ENCODE measurements at regions not wholly inside any gene's neighbourhood (a gene's known extent, or its start where the extent isn't known, plus 50 kb on each side); places are given as distances from the start of the nearest gene placed in this dataset.

DNA sequence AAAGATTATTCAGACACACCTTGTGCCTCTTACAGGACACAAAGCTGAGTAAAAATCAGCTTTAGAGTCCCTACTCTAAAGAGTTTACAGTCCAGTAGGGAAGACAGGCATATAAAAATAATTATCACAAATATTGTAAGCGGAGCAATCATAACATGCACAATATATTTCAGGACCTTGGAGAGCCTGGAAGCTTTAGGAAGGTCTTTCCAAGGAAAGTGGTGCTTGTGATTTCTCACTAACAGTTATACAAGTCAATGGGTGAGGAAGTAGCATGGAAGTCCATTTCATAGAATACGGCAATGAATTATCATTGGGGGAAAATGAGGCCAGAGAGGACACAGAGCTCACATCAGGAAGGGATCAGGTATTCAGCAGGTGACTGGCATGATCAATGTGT lies 268.3 kb downstream of the C12orf50 start:
- TF ChIP-seq CTCF (IDR thresholded peaks at IDR 0.05) = no peak
- no peak overlapping the region for H3K4me3 ChIP-seq
- no peak for DNase-seq (ENCODE audit: low spot score)
- no peak overlapping the region for H3K27ac ChIP-seq

DNA sequence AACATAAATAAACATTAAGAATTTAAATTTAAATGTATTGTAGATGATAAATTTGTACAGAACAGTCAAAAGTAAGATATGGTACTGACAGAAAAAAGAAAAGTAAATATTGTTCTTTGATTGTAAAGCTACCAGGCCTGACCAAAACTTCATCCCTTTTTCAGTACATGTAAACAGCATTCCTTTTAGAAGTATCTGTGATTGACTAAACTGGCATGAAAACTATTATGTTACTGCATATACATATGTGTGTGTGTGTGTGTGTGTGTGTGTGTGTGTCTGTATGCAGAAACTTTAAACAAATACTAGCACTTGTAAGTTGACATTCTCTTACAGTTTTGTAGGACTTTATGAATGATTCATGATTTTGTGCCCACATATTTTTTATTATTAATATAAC lies 270.9 kb downstream of the C12orf50 start:
- DNase-seq (ENCODE audit: low spot score) = no peak
- no peak for TF ChIP-seq CTCF (IDR thresholded peaks at IDR 0.05)
- no peak overlapping the region for H3K27ac ChIP-seq
- H3K4me3 ChIP-seq = no peak overlapping the region

DNA sequence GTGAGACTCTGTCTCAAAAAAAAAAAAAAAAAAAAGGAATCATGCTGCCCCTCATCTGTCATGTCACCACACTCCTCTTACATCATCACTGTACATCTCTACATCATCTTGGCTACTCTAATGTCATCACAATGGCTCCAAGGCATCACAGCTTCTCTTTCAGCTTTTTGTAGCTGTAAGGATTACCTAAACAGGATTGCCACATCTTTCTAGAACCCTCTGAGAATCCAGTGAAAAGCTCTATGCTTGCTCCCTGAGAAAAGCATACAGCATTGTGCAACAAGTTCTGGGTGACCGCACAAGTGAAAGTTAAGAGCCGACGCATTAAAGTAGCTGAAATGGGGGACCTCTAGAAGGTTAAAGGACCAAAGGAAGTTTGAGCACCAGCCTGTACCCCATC lies 272.5 kb downstream of the C12orf50 start:
- TF ChIP-seq CTCF (IDR thresholded peaks at IDR 0.05) = no peak
- no peak for DNase-seq (ENCODE audit: low spot score)
- Histone ChIP-seq H3K27ac (no peak overlapping the region), H3K4me3 (no peak overlapping the region)

DNA sequence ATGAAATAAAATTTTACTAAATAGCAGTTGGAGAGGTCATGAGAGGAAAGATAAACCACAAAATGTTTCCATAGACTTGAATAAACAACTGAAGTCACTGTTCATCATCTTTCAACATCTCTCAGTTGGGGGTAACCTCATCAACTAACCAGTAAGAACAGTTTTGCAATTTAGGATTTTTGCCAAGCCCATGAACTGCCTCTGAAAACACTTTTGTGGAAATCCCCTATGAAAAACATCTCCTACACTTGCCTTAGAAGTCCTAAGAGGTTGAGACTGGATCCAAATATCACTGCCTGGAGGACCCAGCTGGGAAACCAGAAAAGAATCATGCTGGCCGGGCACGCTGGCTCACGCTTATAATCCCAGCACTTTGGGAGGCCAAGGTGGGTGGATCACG lies 273.1 kb downstream of the C12orf50 start:
- TF ChIP-seq CTCF (IDR thresholded peaks at IDR 0.05) = no peak
- H3K4me3 ChIP-seq = no peak overlapping the region
- DNase-seq (ENCODE audit: low spot score) = no peak
- no peak overlapping the region for H3K27ac ChIP-seq

DNA sequence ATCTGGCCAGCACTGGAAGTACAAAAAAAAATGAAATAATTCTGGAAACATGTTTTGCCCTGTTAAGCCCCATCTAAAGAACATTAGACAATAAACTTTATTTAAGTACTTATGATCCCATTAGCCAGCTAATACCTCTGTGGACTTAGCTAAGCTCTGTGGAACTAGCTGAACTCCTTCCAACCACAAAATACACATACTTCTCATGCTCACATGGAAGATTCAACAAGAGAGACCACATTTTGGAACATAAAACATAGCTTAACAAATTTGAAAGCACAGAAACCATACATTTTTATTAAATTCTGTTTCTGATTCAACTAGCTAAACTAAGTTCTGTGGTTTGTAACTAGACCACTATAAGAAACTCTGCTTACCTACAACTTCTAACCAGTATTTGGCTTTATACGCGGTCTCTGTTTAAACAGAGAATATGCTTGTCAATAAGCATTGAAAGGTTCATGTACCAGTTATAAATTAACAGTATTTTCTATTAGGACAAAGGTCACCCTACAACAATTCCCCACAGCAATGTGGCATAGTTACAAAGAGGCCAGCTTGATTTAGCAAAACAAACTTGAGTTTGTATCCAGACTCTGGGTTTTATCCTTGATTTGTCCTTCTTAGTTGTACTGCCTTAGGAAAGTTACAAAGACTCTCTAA lies 300.1 kb downstream of the C12orf50 start:
- no peak overlapping the region for H3K4me3 ChIP-seq
- DNase-seq (ENCODE audit: low spot score) = no peak
- no peak for TF ChIP-seq CTCF (IDR thresholded peaks at IDR 0.05)
- no peak overlapping the region for H3K27ac ChIP-seq

- Histone ChIP-seq H3K4me3 (no peak overlapping the region), H3K27ac (no peak overlapping the region)
- no peak for DNase-seq (ENCODE audit: low spot score)
- TF ChIP-seq CTCF (IDR thresholded peaks at IDR 0.05) = no peak
These were observed 308.2 kb downstream of the C12orf50 start for GRCh38 chr12:87720967-87721366.

- no peak for DNase-seq (ENCODE audit: low spot score)
- Histone ChIP-seq H3K27ac (no peak overlapping the region), H3K4me3 (no peak overlapping the region)
- no peak for TF ChIP-seq CTCF (IDR thresholded peaks at IDR 0.05)
These were observed 324.8 kb downstream of the C12orf50 start for GRCh38 chr12:87704374-87704773.

Measured in coronary artery (tissue), 2 donors.